ENCODE measurements at regions not wholly inside any gene's neighbourhood (a gene's known extent, or its start where the extent isn't known, plus 50 kb on each side); places are given as distances from the start of the nearest gene placed in this dataset.

DNA sequence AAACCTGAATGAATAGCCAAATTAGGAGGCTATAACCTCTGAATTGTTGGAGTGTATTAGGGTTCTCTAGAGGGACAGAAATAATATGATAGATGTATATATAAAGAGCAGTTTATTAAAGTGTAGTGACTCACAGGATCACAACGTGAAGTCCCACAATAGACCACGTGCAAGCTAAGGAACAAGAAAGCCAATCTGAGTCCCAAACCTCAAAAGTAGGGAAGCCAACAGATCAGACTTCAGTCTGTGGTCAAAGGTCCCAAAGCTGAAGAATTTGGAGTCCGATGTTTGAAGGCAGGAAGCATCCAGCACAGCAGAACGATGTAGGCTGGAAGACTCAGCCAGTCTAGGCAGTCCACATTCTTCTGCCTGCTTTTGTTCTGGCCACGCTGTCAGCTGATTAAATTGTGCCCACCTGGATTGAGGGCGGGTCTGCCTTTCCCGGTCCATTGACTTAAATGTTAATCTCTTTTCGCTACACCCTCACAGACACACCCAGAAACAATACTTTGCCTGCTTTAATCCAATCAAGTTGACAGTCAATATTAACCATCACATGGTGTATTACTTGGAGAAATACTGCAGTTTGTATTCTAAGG, 550.6 kb downstream of the CDH10 start:
- Histone ChIP-seq H3K9me2 (ENCODE audit: insufficient read depth, low read length) (no peaks in the 10 kb centered on the region), H2AFZ (ENCODE audit: low read depth, low read length) (no peak overlapping the region), H3K79me2 (replicated peaks; ENCODE audit: insufficient read depth, low read length) (no peaks in the 10 kb centered on the region), H3K36me3 (ENCODE audit: insufficient read depth, low read length) (no peaks in the 10 kb centered on the region), H3K9me3 (ENCODE audit: low read length) (no peaks in the 10 kb centered on the region), H3K27ac (ENCODE audit: low read length) (no peak overlapping the region), H3K4me2 (ENCODE audit: low read length) (no peak overlapping the region), H3F3A (ENCODE audit: insufficient read depth, low read length, poor library complexity, severe bottlenecking) (no peaks in the 10 kb centered on the region), H3K27me3 (ENCODE audit: insufficient read depth, low read depth, low read length) (no peaks in the 10 kb centered on the region), H4K20me1 (ENCODE audit: insufficient read depth) (no peaks in the 10 kb centered on the region), H3K4me3 (ENCODE audit: low read length) (no peak overlapping the region), H3K9ac (ENCODE audit: low read length) (no peak overlapping the region)
- TF ChIP-seq POLR2AphosphoS5 (IDR thresholded peaks at IDR 0.05) (no peak), EZH2 (IDR thresholded peaks at IDR 0.05; ENCODE audit: borderline replicate concordance, insufficient read depth, low read length, poor library complexity, severe bottlenecking) (no peak), EP300 (conservative IDR thresholded peaks at IDR 0.05; ENCODE audit: poor library complexity, severe bottlenecking) (no peak), TAF1 (IDR thresholded peaks at IDR 0.05; ENCODE audit: low read depth) (no peak), SMC3 (conservative IDR thresholded peaks at IDR 0.05; ENCODE audit: poor library complexity) (no peak), RAD21 (conservative IDR thresholded peaks at IDR 0.05) (no peak), MXI1 (conservative IDR thresholded peaks at IDR 0.05; ENCODE audit: poor library complexity, severe bottlenecking) (no peak)
- TF ChIP-seq, protein P1, sequence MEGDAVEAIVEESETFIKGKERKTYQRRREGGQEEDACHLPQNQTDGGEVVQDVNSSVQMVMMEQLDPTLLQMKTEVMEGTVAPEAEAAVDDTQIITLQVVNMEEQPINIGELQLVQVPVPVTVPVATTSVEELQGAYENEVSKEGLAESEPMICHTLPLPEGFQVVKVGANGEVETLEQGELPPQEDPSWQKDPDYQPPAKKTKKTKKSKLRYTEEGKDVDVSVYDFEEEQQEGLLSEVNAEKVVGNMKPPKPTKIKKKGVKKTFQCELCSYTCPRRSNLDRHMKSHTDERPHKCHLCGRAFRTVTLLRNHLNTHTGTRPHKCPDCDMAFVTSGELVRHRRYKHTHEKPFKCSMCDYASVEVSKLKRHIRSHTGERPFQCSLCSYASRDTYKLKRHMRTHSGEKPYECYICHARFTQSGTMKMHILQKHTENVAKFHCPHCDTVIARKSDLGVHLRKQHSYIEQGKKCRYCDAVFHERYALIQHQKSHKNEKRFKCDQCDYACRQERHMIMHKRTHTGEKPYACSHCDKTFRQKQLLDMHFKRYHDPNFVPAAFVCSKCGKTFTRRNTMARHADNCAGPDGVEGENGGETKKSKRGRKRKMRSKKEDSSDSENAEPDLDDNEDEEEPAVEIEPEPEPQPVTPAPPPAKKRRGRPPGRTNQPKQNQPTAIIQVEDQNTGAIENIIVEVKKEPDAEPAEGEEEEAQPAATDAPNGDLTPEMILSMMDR (IDR thresholded peaks at IDR 0.05; ENCODE audit: poor library complexity, severe bottlenecking) = no peak
- TF ChIP-seq, protein P2, sequence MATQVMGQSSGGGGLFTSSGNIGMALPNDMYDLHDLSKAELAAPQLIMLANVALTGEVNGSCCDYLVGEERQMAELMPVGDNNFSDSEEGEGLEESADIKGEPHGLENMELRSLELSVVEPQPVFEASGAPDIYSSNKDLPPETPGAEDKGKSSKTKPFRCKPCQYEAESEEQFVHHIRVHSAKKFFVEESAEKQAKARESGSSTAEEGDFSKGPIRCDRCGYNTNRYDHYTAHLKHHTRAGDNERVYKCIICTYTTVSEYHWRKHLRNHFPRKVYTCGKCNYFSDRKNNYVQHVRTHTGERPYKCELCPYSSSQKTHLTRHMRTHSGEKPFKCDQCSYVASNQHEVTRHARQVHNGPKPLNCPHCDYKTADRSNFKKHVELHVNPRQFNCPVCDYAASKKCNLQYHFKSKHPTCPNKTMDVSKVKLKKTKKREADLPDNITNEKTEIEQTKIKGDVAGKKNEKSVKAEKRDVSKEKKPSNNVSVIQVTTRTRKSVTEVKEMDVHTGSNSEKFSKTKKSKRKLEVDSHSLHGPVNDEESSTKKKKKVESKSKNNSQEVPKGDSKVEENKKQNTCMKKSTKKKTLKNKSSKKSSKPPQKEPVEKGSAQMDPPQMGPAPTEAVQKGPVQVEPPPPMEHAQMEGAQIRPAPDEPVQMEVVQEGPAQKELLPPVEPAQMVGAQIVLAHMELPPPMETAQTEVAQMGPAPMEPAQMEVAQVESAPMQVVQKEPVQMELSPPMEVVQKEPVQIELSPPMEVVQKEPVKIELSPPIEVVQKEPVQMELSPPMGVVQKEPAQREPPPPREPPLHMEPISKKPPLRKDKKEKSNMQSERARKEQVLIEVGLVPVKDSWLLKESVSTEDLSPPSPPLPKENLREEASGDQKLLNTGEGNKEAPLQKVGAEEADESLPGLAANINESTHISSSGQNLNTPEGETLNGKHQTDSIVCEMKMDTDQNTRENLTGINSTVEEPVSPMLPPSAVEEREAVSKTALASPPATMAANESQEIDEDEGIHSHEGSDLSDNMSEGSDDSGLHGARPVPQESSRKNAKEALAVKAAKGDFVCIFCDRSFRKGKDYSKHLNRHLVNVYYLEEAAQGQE (IDR thresholded peaks at IDR 0.05; ENCODE audit: borderline replicate concordance) = no peak

DNA sequence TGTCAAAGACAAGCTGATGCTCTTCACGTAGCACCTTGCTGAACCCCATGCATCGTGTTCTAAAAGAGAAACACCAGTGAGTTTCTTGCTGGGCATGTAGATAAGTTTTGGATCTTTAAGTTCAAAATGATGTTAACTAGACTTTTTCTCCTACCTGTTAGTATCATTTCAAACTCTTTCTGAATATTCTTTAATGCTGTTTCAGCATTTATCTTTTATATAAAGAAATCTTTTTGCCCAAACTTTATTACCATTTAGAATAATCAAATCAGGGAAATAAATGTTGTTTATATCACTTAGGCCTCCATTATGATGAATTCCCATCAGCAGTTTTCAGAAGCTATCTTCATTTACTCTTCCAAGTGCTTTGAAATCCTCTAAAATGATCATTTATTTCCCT, 542.8 kb downstream of the CDH10 start:
- no peaks in the 10 kb centered on the region for H3K79me2 ChIP-seq (replicated peaks; ENCODE audit: insufficient read depth, low read length)
- no peak overlapping the region for H3K9ac ChIP-seq (ENCODE audit: low read length)
- no peaks in the 10 kb centered on the region for H3K9me3 ChIP-seq (ENCODE audit: low read length)
- H3F3A ChIP-seq (ENCODE audit: insufficient read depth, low read length, poor library complexity, severe bottlenecking) = no peaks in the 10 kb centered on the region
- no peak overlapping the region for H2AFZ ChIP-seq (ENCODE audit: low read depth, low read length)
- H3K4me2 ChIP-seq (ENCODE audit: low read length) = no peak overlapping the region
- H3K4me3 ChIP-seq (ENCODE audit: low read length) = no peak overlapping the region
- no peak overlapping the region for H3K27ac ChIP-seq (ENCODE audit: low read length)
- H3K27me3 ChIP-seq (ENCODE audit: insufficient read depth, low read depth, low read length) = no peaks in the 10 kb centered on the region
- H3K36me3 ChIP-seq (ENCODE audit: insufficient read depth, low read length) = no peaks in the 10 kb centered on the region
- TF ChIP-seq EZH2 (IDR thresholded peaks at IDR 0.05; ENCODE audit: borderline replicate concordance, insufficient read depth, low read length, poor library complexity, severe bottlenecking) (no peak), SMC3 (conservative IDR thresholded peaks at IDR 0.05; ENCODE audit: poor library complexity) (no peak), MXI1 (conservative IDR thresholded peaks at IDR 0.05; ENCODE audit: poor library complexity, severe bottlenecking) (no peak), POLR2AphosphoS5 (IDR thresholded peaks at IDR 0.05) (no peak), EP300 (conservative IDR thresholded peaks at IDR 0.05; ENCODE audit: poor library complexity, severe bottlenecking) (no peak), TAF1 (IDR thresholded peaks at IDR 0.05; ENCODE audit: low read depth) (no peak), RAD21 (conservative IDR thresholded peaks at IDR 0.05) (no peak)
- TF ChIP-seq, protein P2 (IDR thresholded peaks at IDR 0.05; ENCODE audit: borderline replicate concordance) = no peak
- TF ChIP-seq, protein P1 (IDR thresholded peaks at IDR 0.05; ENCODE audit: poor library complexity, severe bottlenecking) = no peak
- H3K9me2 ChIP-seq (ENCODE audit: insufficient read depth, low read length) = no peaks in the 10 kb centered on the region
- no peaks in the 10 kb centered on the region for H4K20me1 ChIP-seq (ENCODE audit: insufficient read depth)
